GM12891 (cell line): ENCODE measurements at regions not wholly inside any gene's neighbourhood (a gene's known extent, or its start where the extent isn't known, plus 50 kb on each side); places are given as distances from the start of the nearest gene placed in this dataset.

ENCODE experiments used
- PAX5 ChIP-seq: IDR thresholded peaks from 2 replicates; pipeline ENCODE4 v1.6.1; 2011; ENCODE audit warnings: low read length, moderate library complexity, mild to moderate bottlenecking; ENCODE audit not compliant: insufficient read depth, severe bottlenecking
- POLR2A ChIP-seq: IDR thresholded peaks from 2 replicates; pipeline ENCODE4 v1.6.1; 2011; ENCODE audit warnings: low read depth, low read length, control low read depth
- POLR2AphosphoS5 ChIP-seq: IDR thresholded peaks from 2 replicates; pipeline ENCODE4 v1.6.1; 2011; ENCODE audit warnings: low read depth, low read length, control low read depth
- POU2F2 ChIP-seq: IDR thresholded peaks from 2 replicates; pipeline ENCODE4 v1.6.1; 2011; ENCODE audit warnings: low read depth, mild to moderate bottlenecking, control low read depth, low read length, moderate library complexity
- SPI1 ChIP-seq: IDR thresholded peaks from 2 replicates; pipeline ENCODE4 v1.6.1; 2011; ENCODE audit warnings: low read depth, low read length, control low read depth
- TAF1 ChIP-seq: IDR thresholded peaks from 2 replicates; pipeline ENCODE4 v1.6.1; 2011; ENCODE audit warnings: low read depth, low read length, control low read depth

GRCh38 chr3:187833799-187834578, 88.7 kb upstream of the BCL6 start:
- TF ChIP-seq POLR2A = no peak
- TF ChIP-seq TAF1 = no peak
- TF ChIP-seq POLR2AphosphoS5 = no peak
- TF ChIP-seq SPI1 = no peak
- TF ChIP-seq PAX5 = no peak
- no peak for TF ChIP-seq POU2F2
